ENCODE measurements at regions not wholly inside any gene's neighbourhood (a gene's known extent, or its start where the extent isn't known, plus 50 kb on each side); places are given as distances from the start of the nearest gene placed in this dataset.

DNA sequence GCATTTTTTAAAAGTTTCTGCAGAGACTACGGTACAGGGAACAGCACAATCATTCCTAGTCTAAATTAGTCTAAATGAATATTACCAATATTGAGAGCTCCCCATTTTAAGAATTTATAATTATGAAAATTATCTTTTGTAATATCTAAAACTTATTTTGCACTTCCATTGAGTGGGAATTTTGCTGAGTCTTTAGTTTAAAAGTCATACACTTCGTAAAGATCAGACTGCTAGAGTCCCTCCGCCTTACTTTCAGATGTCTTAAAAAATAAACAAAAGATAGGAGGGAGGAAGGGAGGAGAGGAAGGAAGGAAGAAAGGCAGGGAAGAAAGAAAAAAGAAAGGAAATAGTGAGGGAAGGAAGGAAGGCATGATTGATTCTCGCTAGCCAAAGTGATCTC is 278.2 kb upstream of the PRDM1 start:
- no peak for DNase-seq

DNA sequence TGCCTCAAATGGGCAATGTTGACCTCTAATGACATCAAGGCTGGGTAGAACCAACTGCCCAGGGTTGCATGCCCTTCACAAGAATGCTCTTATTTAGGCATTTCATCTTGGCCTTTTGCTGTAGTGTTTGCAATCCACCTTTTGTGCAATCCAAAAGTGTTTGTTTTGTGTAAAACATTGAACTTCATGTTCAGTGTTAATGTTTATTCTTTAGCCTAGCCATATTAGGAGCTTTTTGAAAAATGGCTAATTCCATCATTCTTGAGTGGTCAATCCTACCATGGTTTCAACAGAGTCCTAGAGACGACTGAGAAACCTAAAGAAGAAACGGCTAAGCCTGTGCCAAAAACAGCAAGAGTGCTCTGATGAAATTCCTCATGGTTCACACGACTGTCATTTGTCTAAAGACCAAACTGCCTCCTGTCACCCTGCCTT is 279.6 kb upstream of the PRDM1 start:
- DNase-seq: no peak

DNA sequence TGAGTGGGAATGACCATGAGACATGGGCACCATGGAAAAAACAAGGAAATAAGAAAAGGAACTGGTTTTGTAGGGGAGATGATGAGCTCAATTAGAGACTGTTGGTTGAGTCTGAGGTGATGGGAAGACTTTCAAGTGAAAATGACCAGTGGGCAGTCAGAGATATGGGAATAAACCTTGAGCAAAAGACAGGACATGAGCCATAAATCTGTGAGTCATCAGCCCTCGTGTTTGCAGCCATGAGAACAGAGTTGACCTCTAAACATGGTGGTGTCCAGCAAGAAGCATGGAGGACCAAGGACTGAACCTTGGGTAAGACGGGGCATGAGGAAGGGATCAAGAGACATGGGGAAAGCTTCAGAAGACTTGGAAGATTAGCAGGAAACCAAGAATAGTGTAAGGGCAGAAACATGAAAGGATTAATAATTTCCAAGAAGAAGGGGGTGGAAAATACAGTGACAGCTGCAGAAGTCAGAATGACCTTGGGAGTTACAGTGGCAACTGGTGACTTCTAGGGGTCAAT is 280.6 kb upstream of the PRDM1 start:
- DNase-seq: no peak

DNA sequence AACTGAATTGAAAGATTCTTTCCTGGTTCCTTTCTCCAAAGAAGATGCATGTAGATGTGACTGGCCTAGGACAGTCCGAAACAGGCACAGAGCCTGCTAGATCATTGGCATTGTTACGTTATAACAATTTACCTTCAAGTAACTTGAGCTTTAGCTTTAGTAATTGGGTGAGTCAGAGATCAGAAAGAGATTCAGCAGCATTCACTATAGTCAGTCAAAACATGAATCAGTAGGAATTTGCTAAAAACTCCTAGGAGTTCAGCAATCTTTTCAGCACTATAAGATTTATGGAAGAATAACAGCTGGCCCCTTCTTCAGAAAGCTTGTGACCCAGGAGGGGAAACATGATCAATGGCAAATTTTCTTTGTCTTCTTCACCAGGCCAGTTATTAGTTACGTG is 281.7 kb upstream of the PRDM1 start:
- DNase-seq: no peak

DNA sequence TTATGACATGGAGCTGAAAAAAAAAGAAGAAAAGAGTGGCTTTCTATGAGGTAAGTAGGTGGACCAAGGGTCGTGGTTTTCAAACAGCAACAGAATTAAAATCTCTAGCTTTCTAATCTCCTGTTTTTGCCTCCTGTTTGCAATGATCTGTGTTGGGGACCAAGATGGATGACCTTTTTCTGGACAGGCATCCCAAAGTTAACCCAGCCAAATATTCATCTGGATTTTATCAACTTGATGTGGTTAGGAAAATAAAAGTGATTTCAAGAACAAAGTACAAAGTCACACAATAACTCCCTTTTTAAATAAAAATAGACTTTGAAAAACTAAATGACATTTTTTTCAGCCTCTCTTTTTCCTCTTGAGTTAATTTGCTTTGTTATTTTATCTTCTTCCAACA is 282.1 kb upstream of the PRDM1 start:
- no peak for DNase-seq

DNA sequence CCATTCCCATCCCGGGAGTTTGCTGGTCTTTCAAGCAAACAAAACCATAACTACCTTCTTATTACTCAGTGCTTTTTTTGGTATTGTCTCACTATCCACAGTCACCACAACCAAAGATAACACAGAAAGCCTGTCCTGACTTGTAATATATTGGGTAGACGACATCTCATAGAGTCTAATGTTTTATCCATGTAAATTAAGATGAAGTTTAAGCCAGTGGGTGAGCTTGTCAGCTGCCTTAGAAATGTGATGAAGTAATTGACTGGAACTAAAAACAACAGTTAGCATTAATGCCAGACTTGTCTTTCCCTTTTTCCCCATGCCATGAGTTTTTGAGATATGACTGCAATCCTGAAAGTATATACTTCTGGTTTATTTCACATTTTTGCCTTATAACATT is 282.7 kb upstream of the PRDM1 start:
- DNase-seq: no peak

DNA sequence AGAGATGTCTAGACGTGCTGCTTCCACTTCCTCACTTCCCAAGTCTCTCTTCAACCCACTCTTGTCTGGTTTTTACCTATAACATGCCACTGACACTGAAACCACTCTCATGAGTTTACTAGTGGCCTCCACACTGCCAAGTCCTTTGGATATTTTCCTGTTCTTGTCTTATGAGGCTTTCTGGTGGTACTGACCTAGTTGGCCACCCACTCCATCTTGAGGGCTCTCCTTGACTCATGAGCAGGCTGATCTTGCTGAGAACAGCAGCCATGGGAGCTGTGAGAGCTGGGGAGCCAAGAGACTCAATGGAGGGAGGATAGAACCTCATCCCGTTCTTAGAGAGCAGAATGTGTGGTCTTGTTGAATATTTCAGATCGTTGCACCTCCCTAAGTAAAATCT is 283.4 kb upstream of the PRDM1 start:
- no peak for DNase-seq

DNA sequence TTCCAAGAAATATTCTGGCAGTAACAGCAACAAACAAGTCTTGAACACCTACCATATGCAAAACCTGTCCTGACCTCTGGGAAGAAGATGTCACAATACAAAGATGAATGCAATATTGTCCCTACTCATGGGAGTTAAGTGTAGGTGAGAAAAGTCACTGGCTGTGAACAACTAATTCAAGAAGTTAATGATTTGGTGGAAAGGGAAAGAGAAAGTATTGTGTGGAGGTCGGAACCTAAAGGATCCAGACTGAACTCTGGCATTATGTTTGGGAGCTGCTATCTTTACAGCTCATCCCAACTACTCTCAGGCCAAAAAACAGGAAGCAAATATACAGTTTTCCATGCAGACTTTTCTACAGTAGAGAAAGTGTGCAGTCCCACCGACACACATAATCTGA is 285.3 kb upstream of the PRDM1 start:
- no peak for DNase-seq

DNA sequence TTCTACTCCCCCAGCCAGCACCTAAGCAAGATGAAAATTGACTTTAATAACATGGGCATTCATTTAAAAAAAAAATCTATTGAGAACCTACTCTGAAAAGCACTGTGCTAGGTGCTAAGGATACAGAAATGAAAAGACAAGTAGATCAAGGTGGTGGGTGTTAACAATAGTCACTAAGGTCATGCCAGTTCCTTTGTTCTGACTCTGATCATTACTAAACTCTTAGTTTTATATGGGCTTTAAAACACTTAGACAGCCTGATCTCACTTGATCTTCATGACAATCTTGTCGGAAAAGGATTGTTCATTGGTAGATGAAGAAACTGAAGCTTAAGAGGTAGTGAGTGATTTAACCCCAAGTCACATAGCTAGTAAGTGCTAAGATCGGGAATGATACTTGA is 285.7 kb upstream of the PRDM1 start:
- DNase-seq: no peak

DNA sequence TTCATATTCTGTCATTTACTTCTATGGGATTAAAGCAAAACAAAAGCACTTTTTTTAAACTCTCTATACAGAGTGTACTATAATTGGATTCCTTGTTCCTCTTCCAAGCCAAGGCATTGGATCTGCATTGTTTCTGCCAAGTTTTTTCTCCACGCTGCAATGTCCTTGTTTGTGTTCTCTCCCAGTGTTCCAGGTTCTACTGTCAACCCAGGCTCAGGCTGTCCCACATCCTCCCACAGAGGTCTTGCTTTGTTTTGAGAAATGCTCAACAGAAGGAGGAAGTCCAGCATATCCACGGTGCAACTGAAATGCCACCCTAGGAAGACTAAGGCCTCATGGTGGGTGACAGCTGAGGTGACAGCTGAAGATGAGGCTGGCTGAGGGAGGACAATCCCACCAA is 287.1 kb upstream of the PRDM1 start:
- DNase-seq: no peak

DNA sequence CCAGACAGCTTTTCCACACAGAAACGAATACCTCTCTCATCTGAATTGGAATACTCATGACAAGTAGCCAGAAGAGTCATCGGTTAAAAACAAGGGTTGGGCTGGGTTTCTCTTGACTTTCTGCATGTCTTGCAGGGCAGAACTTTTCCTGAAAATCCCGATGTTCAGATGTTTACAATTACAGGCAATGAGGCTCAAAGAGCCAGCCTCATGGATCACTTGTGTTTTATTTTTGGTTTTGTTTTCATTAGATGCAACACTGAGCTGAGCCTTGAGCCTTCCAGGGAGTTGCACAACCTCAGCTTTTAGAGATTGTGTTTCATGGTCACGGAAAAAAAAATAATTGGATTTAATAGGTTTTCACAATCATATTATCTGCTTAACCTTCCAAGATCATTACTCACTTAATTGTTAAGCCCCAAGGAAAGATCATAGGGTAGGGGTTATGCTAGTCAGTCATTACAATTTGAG is 288.1 kb upstream of the PRDM1 start:
- no peak for DNase-seq

DNA sequence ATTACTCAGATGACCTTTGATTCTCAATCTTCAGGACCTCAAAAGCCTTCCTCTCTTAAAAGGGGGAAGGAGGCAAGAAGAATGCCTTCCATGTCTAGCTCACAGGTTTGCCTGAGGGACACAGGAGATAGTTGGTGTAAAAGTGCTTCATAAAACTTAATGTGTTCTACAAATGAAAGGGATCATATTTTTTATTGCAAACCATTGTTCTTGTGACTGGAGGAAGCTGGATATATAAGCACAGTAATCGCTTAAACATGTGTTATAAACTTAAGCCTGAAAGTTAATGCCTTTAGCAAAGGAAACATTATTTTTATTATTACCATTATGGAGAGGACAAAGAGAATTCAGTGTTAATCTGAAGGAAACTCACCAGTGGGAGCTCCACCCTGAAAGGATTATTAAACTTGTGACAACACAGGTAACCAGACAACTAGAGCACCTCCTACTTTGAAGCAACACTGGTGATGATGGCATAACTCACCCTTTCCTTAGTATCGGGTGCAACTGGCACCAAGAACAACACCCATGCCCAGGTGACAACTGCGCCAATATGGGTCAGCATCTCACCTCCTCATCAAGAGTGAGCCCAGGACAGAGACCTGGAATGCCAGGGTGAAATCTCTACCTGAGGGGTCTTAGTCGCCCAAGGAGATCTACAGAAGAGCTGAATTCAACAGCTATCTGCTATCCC is 288.7 kb upstream of the PRDM1 start:
- no peak for DNase-seq

DNA sequence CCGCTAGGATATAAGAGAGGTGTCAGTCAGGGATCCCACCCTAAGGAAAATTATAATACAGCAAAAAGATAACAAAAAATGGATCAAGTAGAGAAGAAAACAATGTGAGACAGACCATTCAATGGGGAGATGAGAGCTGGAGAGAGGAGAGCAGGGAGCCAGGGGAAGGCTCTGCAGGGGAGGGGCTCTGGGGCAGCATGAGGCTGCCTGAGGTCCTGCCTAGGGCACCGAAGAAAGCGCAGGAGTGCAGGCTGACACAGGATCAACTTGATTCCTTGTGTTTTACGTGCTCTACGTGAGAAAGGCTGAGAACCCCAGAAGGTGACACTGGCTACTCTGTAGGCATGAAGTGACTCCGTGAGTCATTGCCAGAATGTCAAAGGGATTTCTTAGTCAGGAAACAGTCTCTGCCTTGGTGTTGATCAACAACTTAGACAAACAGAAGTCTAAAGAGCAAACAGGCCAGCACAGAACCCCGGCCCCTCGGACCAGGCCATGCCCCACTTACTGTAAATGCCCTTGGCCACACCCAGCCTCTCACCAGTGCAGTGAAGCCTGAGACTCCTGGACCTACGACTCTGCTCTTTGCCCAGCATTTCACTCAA is 290.1 kb upstream of the PRDM1 start:
- DNase-seq: no peak

DNA sequence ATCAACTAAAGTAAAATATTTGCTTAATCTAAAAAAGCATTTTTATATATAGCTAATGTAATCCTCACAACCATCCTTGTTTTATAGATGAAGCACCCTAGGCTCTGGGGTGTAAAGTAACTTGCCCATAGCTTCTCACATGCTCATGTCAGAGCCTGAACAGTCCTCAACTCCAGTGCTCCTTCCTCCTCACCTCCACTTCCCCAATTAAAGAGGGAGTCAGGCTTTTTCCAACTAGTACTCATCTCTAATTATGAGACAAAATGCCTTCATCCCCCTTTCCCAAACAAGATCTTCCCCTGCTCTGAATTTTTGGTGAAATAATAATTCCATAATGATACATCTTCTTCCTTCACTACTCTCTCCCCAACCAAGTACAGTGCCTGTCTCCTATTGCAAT is 290.8 kb upstream of the PRDM1 start:
- DNase-seq: no peak

DNA sequence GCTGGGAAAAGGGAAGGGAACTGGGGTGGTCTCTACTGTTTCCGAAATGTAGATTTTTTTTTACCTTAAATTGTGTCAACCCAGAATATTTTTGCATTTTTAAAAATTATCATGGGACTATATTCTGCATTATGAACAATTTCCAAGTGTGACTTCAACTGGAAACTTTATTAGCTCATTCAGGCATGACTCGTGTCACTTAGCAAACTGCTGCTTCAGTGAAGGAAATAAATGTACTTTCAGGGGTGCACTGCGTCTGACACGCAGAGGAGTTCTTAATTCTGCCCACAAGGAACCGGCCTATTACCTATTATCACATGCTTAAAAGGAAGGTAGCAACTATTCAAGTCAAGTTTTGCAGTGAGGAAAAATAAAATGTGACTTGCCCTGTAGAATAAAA is 291.3 kb upstream of the PRDM1 start:
- DNase-seq: no peak

DNA sequence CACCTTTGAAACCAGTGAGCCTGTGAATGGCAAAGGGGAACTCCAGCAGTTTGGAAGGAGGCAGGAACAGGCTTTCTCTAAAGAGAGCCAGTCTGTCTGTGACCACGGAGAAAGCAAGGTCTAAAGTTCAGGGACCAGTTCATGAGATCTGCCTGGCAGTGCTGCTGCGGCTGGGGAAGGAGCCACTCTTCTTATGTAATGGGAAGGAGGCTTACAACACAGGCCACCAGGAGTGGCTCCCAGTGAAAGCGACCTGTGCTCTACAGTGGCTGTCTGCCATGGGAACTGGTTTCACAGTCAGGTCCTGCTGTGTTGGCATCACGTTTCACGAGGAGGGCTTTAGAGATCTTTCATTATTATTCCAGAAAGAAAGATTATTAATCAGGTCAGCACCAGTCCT is 291.9 kb upstream of the PRDM1 start:
- DNase-seq: no peak

DNA sequence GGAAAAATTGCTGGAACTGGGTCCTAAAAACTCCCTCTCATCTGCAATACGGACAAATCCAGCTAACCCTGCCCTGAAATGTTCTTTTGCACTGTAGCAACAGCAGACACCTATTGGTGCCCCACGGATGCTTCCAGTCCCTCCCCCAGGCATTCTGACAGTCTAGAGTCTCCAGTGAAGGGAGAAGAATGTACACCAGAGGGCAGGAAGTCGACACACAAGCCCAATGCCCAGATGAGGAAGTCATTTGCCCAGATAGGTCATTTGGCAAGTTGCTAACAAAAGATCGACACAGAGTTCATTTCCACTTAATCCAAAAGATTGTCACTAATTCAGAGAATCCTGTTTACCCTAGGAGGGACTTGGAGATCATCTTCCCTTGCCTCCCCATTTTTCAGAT is 293.0 kb upstream of the PRDM1 start:
- no peak for DNase-seq

DNA sequence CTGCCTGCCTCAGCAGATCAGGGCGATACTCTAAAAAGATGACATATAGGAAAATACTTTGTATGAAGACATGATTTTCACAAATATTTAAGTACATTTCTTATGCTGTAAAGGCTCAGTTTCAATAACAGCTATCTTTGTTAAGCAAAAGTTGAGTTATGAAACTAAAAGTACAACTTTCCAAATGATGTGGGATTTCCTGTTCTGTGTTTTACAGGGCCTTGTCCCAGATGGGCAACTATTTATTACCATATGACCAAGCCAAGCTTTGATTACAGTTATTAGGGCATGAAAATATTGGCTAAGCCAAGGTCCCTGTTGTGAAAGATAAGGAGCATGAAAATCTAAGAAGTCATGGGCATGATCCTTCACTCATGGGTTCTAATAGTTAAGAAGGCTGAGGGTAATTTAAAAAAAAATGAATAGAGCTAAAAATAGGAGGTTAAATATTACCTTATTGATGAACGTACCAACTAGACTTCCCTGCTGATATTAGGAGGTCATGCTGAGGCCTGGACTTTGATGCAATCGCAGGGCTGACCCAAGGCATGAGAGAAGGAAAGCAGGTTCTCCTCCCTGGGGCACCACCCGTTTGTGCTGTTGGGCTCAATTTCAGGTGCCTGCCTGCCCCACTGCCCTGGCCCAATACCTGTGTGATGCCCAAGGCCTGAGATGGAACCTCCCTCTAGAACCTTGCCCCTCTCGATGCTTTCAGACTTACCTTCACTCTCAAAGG is 294.4 kb upstream of the PRDM1 start:
- DNase-seq: no peak

DNA sequence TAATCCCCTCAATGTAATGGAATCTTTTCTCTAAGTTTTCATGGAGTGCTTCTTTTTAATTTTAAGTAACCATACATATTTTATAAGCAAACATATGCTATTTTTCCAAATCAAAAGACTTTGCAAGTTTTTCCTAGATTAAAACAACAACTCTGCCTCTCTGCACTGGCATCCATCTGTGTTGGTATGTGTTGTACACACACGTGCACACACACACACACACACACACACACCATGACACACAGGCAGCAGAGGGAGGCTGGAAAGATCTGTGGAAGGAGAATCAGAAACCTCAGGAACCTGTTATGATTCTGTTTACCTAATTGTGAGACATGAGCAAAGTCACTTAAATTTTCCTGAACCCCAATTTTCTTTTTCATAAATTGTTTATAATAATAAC is 295.0 kb upstream of the PRDM1 start:
- no peak for DNase-seq

DNA sequence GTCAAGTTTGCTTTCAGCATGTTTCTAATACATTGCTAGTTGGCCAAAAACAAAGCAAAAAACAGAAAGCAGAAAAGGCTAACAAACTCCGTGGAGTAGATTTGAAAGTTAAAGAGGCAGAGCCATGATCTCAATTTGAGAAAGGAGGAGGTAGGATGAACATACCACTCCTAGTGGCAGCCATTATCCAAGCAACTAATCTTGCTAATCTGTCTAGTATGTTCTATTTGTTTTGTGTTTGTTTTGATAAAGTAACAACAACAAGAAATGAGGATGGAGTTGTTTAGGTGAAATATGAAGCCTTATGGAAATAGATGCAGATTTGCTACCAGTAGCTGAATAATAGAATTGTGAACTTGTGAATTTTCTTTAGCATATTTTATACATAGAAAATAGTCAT is 295.5 kb upstream of the PRDM1 start:
- DNase-seq: no peak

DNA sequence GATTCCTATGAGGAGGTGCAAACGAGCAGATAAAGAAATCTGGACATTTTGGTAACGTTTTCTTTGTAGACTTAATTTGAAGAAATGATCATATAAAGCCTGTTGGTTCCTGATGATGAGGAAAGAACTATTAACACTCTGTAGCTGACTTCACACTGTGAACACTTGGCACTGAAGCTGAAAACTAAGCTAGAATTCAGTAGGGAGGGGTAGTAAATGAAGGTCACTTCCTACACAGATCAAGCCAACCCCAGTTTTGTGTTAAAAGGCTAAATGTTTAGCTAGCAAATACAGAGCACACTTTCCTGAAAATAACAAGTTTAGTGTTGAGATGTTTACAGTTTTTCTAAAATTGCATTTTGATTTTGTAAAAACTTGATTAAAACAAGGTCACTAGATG is 296.2 kb upstream of the PRDM1 start:
- no peak for DNase-seq

DNA sequence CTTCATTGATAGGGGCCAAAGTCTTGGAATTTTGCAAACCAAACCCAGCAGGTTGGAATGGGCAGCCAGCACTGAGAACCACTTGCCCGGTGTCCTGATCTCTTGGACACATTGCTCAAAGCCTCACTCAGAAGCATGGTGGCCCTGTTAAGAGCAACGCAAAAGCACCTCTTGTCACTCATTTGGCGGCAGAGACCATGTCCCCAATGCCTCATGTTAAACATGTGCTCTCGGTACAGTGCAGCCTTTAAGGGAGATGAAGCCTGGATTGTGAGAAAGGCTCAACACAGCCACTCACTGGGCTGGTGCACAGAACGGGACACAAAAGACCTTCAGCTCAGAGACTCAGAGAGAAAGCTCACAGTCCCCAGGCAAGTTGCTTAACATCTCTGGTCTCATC is 298.4 kb upstream of the PRDM1 start:
- DNase-seq: no peak

DNA sequence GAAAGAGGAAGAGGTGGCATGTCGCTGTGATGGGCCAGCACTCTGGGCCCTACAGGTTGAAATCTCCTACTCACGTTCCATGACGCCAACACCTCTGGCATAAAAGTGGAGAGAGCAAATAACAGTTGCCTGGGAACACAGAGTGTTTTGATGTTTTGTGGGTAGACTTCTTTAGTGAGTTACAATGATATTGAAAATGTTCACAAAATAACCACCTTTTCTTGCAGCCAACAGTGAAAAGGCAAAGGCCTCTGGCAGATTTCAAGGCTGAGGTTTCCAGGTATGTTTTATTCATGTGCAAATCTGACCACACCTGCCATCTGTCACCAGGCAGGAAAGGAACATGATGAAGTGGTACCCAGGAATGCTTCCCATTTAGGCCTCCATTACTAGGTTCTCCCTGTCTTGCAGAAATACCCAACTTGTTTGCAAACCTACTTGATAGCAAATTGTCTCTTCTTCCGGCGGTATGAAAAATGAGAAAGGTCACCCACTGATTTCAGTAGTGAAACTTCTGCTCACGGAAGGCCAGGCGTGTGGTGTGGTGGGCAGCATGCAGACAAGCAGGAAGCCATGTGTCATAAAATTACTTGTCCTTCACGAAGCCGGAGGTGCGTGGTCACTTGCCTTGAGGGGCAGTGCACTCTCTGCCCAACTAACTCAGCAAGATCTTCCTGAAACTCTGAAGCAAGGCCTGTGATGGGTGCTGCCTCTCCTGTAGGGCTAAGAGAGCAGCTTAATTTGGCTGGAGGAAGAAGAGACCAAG is 299.1 kb upstream of the PRDM1 start:
- DNase-seq: no peak

Data from GOT3 (cell line).